GM12892 (cell line): ENCODE measurements at regions not wholly inside any gene's neighbourhood (a gene's known extent, or its start where the extent isn't known, plus 50 kb on each side); places are given as distances from the start of the nearest gene placed in this dataset.

ENCODE experiments used
- POLR2A ChIP-seq: IDR thresholded peaks from 2 replicates; pipeline ENCODE4 v1.6.1; 2011; ENCODE audit warnings: low read depth, low read length, control low read depth
- POLR2AphosphoS5 ChIP-seq: IDR thresholded peaks from 2 replicates; pipeline ENCODE4 v1.6.1; 2011; ENCODE audit warnings: low read depth, low read length, control low read depth

GRCh38 chr1:196105901-196106300, 502.3 kb downstream of the KCNT2 start:
- no peak for TF ChIP-seq POLR2A
- no peak for TF ChIP-seq POLR2AphosphoS5
